Fibroblast of mammary gland (primary cell): ENCODE measurements at regions not wholly inside any gene's neighbourhood (a gene's known extent, or its start where the extent isn't known, plus 50 kb on each side); places are given as distances from the start of the nearest gene placed in this dataset.

ENCODE experiments used
- DNase-seq: peaks from one replicate; pipeline ENCODE4 v3.0.0-alpha.2; 2010; ENCODE audit warnings: low read depth
- H3K4me3 ChIP-seq: 2 replicates; pipeline ENCODE4 v1.5.1; 2011; ENCODE audit warnings: low read depth, mild to moderate bottlenecking, low read length, moderate library complexity; ENCODE audit not compliant: control insufficient read depth
- CTCF ChIP-seq: conservative IDR thresholded peaks from 2 replicates; pipeline ENCODE4 v1.5.1; 2011; ENCODE audit warnings: low read depth, low read length, inconsistent platforms; ENCODE audit not compliant: control insufficient read depth, insufficient read depth

- no peak for TF ChIP-seq CTCF
- no peak overlapping the region for H3K4me3 ChIP-seq
- DNase-seq: no peak
These were observed 202.6 kb downstream of the RFPL4B start for GRCh38 chr6:112549749-112550148.

DNA sequence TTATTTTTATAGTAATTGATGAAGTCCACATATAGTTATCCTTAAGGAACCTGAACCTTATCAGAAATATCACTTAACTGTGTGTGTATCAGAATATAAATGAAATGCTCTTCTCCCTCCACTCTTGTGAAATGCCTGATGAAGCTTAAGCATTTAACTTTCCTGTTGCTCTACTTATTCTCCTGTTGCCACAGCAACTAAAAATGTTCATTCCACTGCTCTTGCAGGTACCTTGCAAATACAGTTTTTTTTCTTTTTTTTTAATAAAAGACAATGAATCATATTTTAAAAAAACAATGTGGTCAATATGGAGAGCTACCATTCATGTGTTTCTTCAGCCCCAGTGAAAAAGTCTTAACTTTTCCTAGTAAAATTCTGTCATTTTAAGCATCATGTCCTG, 210.3 kb downstream of the RFPL4B start:
- no peak for TF ChIP-seq CTCF
- H3K4me3 ChIP-seq: no peak overlapping the region
- no peak for DNase-seq

- no peak for TF ChIP-seq CTCF
These were observed 210.8 kb downstream of the RFPL4B start for GRCh38 chr6:112557961-112558360.

DNA sequence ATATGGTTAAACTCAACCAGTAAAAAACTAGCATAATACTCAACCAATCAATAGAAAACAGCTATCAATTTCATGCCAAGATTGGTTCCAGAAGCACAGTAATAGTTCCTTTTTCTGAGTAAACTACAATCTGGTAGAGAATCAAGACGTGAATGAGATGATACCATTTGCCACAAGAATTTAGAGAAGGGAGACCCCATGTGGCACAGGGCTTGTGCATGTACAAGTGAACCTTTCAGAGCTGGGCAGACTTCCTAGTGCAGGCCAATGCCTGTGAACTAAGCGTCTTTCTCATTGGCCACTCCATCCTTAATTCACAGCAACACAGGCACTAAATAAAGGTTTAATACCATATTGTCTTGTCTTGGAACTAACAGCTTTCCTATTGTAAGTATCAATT, 213.5 kb downstream of the RFPL4B start:
- H3K4me3 ChIP-seq: no peak overlapping the region
- TF ChIP-seq CTCF: no peak
- DNase-seq: no peak

More at GRCh38 chr6:112557961-112558360, 210.8 kb downstream of the RFPL4B start:
- DNase-seq: no peak
- no peak overlapping the region for H3K4me3 ChIP-seq

- no peak for TF ChIP-seq CTCF
- DNase-seq: no peak
- H3K4me3 ChIP-seq: no peak overlapping the region
These were observed 215.4 kb downstream of the RFPL4B start for GRCh38 chr6:112562301-112563231.

DNA sequence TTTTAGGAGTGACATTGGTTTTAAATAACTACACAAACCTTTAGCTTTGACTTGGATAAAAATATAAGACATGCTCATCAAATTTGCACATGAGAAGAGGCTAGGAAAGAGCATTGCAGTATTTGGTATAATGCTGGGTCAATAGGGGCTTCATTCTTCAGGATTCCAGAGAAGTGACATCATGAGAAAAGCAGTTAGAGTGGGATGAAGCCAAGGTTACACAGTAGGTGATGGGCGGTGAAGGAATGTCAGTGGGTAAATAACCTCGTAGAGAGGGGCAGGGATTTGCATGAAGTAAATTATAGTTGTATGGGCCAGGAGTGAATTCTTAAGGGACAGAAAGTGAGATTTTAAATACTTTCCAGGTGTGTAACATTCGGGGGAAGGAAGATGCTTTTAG, 216.2 kb downstream of the RFPL4B start:
- H3K4me3 ChIP-seq: no peak overlapping the region
- DNase-seq: no peak
- no peak for TF ChIP-seq CTCF
